HL-60 (cell line): ENCODE measurements at regions not wholly inside any gene's neighbourhood (a gene's known extent, or its start where the extent isn't known, plus 50 kb on each side); places are given as distances from the start of the nearest gene placed in this dataset.

Experiments used
- DNase-seq, 2 experiments: peaks; one replicate each; pipeline ENCODE4 v3.0.0-alpha.2; 2010 to 2020; ENCODE audit warnings: low read depth in 1 of 2, low spot score in 1 of 2
- H3K27ac ChIP-seq: fragments of 250-450 bp; sonication (Bioruptor Pico); replicated peaks from 2 replicates; pipeline ENCODE4 v1.5.1; 2020; ENCODE audit warnings: mild to moderate bottlenecking, moderate library complexity
- H3K27me3 ChIP-seq: fragments of 250-450 bp; sonication (Bioruptor Pico); 2 replicates; pipeline ENCODE4 v1.5.1; 2021; ENCODE audit warnings: mild to moderate bottlenecking, moderate library complexity; ENCODE audit not compliant: insufficient read depth, poor library complexity, severe bottlenecking
- H3K4me3 ChIP-seq: replicated peaks from 2 replicates; pipeline ENCODE4 v1.5.1; 2011; ENCODE audit warnings: mild to moderate bottlenecking, control low read depth, low read length; ENCODE audit not compliant: insufficient read depth
- CTCF ChIP-seq: IDR thresholded peaks from one replicate; pipeline ENCODE4 v1.5.1; 2011; ENCODE audit warnings: low read length, control low read depth, inconsistent platforms; ENCODE audit not compliant: insufficient read depth
- GABPA ChIP-seq: IDR thresholded peaks from 2 replicates; pipeline ENCODE4 v1.6.1; 2012; ENCODE audit warnings: low read depth
- POLR2AphosphoS5 ChIP-seq: IDR thresholded peaks from 2 replicates; pipeline ENCODE4 v1.6.1; 2012; ENCODE audit warnings: low read depth
- SPI1 ChIP-seq: IDR thresholded peaks from 2 replicates; pipeline ENCODE4 v1.6.1; 2012; ENCODE audit warnings: low read depth, mild to moderate bottlenecking, borderline replicate concordance
- TF ChIP-seq, protein P1 (sequence below): IDR thresholded peaks from 2 replicates; pipeline ENCODE4 v1.6.1; 2012; ENCODE audit warnings: low read depth; ENCODE audit not compliant: insufficient replicate concordance

DNA sequence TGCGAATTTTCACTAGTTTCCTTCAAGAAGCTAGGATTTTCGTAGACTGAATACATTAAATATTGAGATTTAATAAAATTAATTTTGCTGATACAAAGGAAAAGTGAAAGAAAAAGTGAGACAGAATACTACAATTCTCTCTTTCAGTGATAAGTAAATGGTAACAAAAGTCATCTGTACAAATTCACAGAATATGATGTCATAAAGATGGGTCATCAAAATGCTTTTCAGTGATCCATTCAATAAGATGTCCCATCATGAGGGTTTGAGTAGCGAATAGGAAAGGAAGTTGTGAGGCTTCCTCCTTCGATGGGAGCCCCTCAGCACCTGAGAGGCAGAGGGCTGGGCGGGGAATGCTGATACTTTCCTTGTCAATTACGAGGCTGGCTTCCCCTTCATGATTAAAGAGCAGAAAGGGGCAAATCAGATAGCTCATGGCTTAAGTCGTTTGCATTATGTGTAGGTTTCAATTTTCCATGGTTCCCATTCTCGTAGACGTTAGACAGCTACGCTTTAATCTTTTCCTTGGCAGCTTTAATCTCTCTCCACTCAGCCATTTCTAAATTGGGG lies 108.8 kb upstream of the SORBS2 start:
- no peak for DNase-seq
- Histone ChIP-seq H3K4me3 (no peak overlapping the region), H3K27me3 (peaks cover 2% of the 10 kb centered on the region), H3K27ac (no peak overlapping the region)
- no peak for TF ChIP-seq GABPA
- TF ChIP-seq, protein P1, sequence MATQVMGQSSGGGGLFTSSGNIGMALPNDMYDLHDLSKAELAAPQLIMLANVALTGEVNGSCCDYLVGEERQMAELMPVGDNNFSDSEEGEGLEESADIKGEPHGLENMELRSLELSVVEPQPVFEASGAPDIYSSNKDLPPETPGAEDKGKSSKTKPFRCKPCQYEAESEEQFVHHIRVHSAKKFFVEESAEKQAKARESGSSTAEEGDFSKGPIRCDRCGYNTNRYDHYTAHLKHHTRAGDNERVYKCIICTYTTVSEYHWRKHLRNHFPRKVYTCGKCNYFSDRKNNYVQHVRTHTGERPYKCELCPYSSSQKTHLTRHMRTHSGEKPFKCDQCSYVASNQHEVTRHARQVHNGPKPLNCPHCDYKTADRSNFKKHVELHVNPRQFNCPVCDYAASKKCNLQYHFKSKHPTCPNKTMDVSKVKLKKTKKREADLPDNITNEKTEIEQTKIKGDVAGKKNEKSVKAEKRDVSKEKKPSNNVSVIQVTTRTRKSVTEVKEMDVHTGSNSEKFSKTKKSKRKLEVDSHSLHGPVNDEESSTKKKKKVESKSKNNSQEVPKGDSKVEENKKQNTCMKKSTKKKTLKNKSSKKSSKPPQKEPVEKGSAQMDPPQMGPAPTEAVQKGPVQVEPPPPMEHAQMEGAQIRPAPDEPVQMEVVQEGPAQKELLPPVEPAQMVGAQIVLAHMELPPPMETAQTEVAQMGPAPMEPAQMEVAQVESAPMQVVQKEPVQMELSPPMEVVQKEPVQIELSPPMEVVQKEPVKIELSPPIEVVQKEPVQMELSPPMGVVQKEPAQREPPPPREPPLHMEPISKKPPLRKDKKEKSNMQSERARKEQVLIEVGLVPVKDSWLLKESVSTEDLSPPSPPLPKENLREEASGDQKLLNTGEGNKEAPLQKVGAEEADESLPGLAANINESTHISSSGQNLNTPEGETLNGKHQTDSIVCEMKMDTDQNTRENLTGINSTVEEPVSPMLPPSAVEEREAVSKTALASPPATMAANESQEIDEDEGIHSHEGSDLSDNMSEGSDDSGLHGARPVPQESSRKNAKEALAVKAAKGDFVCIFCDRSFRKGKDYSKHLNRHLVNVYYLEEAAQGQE = no peak

DNA sequence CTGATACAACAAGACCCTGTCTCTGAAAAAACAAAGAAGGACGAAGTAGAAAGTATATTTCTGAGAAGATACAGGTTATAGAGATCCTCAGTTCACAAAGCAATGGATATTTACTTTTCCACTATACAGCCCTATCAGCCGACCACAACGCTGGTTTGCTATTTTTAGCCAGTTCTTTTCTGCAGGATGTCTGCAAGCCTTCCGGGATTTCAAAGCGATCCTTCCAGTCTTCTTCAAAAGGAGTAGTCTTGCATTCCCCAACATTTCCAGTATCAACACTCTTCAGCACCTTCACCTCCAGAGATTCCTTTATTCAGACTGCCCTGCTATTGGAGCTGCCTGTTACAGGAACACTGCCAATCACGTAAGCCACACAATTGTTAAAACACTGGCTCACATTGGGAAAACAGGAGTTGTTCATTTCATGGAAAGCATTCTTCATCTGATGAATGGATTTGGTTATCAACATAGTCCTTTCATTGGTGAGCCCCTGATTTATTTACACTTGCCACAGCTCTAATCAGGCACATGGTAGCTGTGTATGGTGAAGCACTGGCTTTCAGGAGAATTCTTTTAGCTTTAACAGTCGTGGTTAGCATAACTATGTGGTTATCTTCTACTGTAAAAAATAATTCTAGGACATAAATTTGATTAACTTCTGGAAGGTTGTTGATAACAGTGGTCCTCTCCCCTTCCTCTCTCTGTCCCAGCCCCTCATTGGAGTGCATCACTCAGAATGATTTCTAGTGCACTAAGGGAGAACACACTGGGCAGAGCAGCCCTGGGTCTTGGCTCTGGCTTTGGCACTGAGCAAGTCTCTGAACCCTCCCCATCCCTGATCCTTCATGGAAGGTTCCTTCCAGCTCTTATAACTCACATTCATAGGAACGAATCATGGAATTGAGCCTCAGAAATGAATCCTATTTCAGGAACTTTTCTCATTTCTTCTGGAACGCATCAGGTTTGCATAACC lies 109.9 kb upstream of the SORBS2 start:
- Histone ChIP-seq H3K27ac (no peak overlapping the region), H3K4me3 (no peak overlapping the region), H3K27me3 (peaks cover 2% of the 10 kb centered on the region)
- DNase-seq = no peak
- TF ChIP-seq SPI1 (no peak), CTCF (no peak), POLR2AphosphoS5 (no peak), GABPA (no peak)
- TF ChIP-seq, protein P1 = no peak

- H3K27me3 ChIP-seq = peaks cover 2% of the 10 kb centered on the region
- DNase-seq = no peak
- no peak overlapping the region for H3K4me3 ChIP-seq
- no peak for TF ChIP-seq CTCF
- no peak for TF ChIP-seq SPI1
- no peak for TF ChIP-seq POLR2AphosphoS5
- no peak for TF ChIP-seq GABPA
- TF ChIP-seq, protein P1 = no peak
- no peak overlapping the region for H3K27ac ChIP-seq
Measured at GRCh38 chr4:185924458-185925044, 112.6 kb upstream of the SORBS2 start.
